GM12878 (cell line): ENCODE measurements at regions not wholly inside any gene's neighbourhood (a gene's known extent, or its start where the extent isn't known, plus 50 kb on each side); places are given as distances from the start of the nearest gene placed in this dataset.

Source experiments
- ATAC-seq: fragments of 200-7000 bp; cut with Tn5 transposase; 3 replicates; pipeline ENCODE4 v1.9.1; 2020; ENCODE audit warnings: mild to moderate bottlenecking, moderate library complexity
- BruUV-seq: library from RNA; stranded (reverse); fragments of 400-500 nt; replicated peaks from 2 replicates; lab custom pipeline; 2021; lab: Mats Ljungman, UMichigan
- CTCF ChIA-PET: fragments of 300-600 bp; sonication (Branson Sonifier 250); formaldehyde crosslinking; extraction: SDS; loops from one replicate; lab custom pipeline; 2021; ENCODE audit warnings: inconsistent platforms; lab: Yijun Ruan, JAX
- POLR2A ChIA-PET: fragments of 350-600 bp; formaldehyde crosslinking; extraction: SDS; loops from one replicate; lab custom pipeline; 2021; ENCODE audit warnings: inconsistent platforms; lab: Charles Lee
- RAD21 ChIA-PET: fragments of 300-600 bp; sonication (Branson Sonifier 250); formaldehyde crosslinking; loops from one replicate; lab custom pipeline; 2023; ENCODE audit warnings: antibody characterized with exemption; ENCODE audit not compliant: unreplicated experiment; lab: Charles Lee
- SMC1A ChIA-PET: fragments of 300-600 bp; sonication (Branson Sonifier 250); formaldehyde crosslinking; loops from one replicate; lab custom pipeline; 2023; ENCODE audit not compliant: unreplicated experiment, uncharacterized antibody; lab: Charles Lee
- DNase-seq: peaks from one replicate; pipeline ENCODE4 v3.0.0-alpha.2; 2011; ENCODE audit warnings: low read depth, low spot score
- FAIRE-seq: peaks from 3 replicates; lab custom pipeline; 2011; peaks lifted over from hg19 to GRCh38; lab: Jason Lieb, UNC
- H2AFZ ChIP-seq: 2 replicates; pipeline ENCODE4 v1.6.0; 2011; ENCODE audit warnings: low read depth, low read length, control low read depth; ENCODE audit not compliant: control insufficient read depth
- H3K27ac ChIP-seq: 2 replicates; pipeline ENCODE4 v1.5.1; 2011; ENCODE audit warnings: control low read depth; ENCODE audit not compliant: control insufficient read depth, insufficient read depth
- H3K27me3 ChIP-seq, 2 experiments: replicated peaks in 1 of 2; 2 replicates each; pipeline versions ENCODE4 v1.6.0 to v1.6.1; 2011; ENCODE audit warnings: low read length in 1 of 2; ENCODE audit not compliant: control insufficient read depth in 2 of 2, insufficient read depth in 2 of 2
- H3K36me3 ChIP-seq, 2 experiments: 2 replicates each; pipeline ENCODE4 v1.5.1; 2011; ENCODE audit warnings: low read length in 1 of 2; ENCODE audit not compliant: control insufficient read depth in 2 of 2, insufficient read depth in 2 of 2
- H3K4me1 ChIP-seq: 2 replicates; pipeline ENCODE4 v1.6.1; 2011; ENCODE audit warnings: mild to moderate bottlenecking, low read length, moderate library complexity, mixed read lengths; ENCODE audit not compliant: control insufficient read depth, insufficient read depth
- H3K4me2 ChIP-seq: 2 replicates; pipeline ENCODE4 v1.6.0; 2011; ENCODE audit warnings: control low read depth; ENCODE audit not compliant: control insufficient read depth, insufficient read depth
- H3K4me3 ChIP-seq: fragments of 200-600 bp; sonication (generic); 2 replicates; pipeline ENCODE4 v1.5.1; 2016
- H3K79me2 ChIP-seq: 2 replicates; pipeline ENCODE4 v1.6.0; 2011; ENCODE audit warnings: low read length; ENCODE audit not compliant: control insufficient read depth, insufficient read depth
- H3K9ac ChIP-seq: 2 replicates; pipeline ENCODE4 v1.8.0; 2011; ENCODE audit warnings: low read length, control low read depth, mixed read lengths; ENCODE audit not compliant: control insufficient read depth, insufficient read depth
- H3K9me3 ChIP-seq: replicated peaks from 3 replicates; pipeline ENCODE4 v1.5.1; 2011; ENCODE audit warnings: mild to moderate bottlenecking, low read length; ENCODE audit not compliant: control insufficient read depth, insufficient read depth
- H4K20me1 ChIP-seq: 2 replicates; pipeline ENCODE4 v1.6.0; 2011; ENCODE audit not compliant: control insufficient read depth, insufficient read depth
- ATF7 ChIP-seq: fragments of 450-650 bp; IDR thresholded peaks from 2 replicates; pipeline ENCODE4 v1.6.1; 2016; ENCODE audit warnings: low read depth, mild to moderate bottlenecking
- CREB1 ChIP-seq: IDR thresholded peaks from 2 replicates; pipeline ENCODE4 v1.6.1; 2012; ENCODE audit warnings: low read depth, mild to moderate bottlenecking, inconsistent platforms
- KDM1A ChIP-seq: fragments of 200-600 bp; sonication (generic); IDR thresholded peaks from 2 replicates; pipeline ENCODE4 v1.6.1; 2016; ENCODE audit warnings: borderline replicate concordance
- NFYA ChIP-seq: IDR thresholded peaks from 2 replicates; pipeline ENCODE4 v1.6.1; 2011; ENCODE audit warnings: low read depth, mild to moderate bottlenecking, low read length, improper control_type of control experiment, borderline replicate concordance
- POLR2AphosphoS2 ChIP-seq: IDR thresholded peaks from 2 replicates; pipeline ENCODE4 v1.6.1; 2011; ENCODE audit warnings: low read depth, mild to moderate bottlenecking, low read length, improper control_type of control experiment, moderate library complexity
- RELA ChIP-seq: fragments of 450-650 bp; IDR thresholded peaks from 2 replicates; pipeline ENCODE4 v1.8.0; 2014; ENCODE audit warnings: borderline replicate concordance; ENCODE audit not compliant: partially characterized antibody
- SMAD5 ChIP-seq: IDR thresholded peaks from 2 replicates; pipeline ENCODE4 v1.6.1; 2016; ENCODE audit warnings: antibody characterized with exemption, low read depth
- STAT1 ChIP-seq: fragments of 450-650 bp; conservative IDR thresholded peaks from 2 replicates; pipeline ENCODE4 v1.6.1; 2014; ENCODE audit warnings: antibody characterized with exemption, mild to moderate bottlenecking
- ZNF217 ChIP-seq: fragments of 450-650 bp; IDR thresholded peaks from 2 replicates; pipeline ENCODE4 v1.6.1; 2017; ENCODE audit warnings: antibody characterized with exemption, mild to moderate bottlenecking
- WGBS: methylation state at CpG from one replicate; pipeline ENCODE4 v1.1.6; 2016; ENCODE audit warnings: low lambda C conversion rate; ENCODE audit not compliant: insufficient replicate concordance, insufficient coverage; ENCODE audit errors: missing lambda C conversion rate; 5-methylcytosine and 5-hydroxymethylcytosine counted together
- in situ Hi-C: fragments of 300-500 bp; cut with MboI; formaldehyde crosslinking; loops from 9 replicates; pipeline ENCODE4 v1.14.3; 2018; ENCODE audit warnings: mixed read lengths
- intact Hi-C: fragments of 100-400 bp; cut with micrococcal nuclease; formaldehyde crosslinking; loops from one replicate; pipeline ENCODE4 v1.14.2; 2022; ENCODE audit not compliant: unreplicated experiment
- TF ChIP-seq, protein P1 (sequence below): IDR thresholded peaks from 2 replicates; pipeline ENCODE4 v1.6.1; 2011; ENCODE audit warnings: borderline replicate concordance, low read depth, mild to moderate bottlenecking, moderate library complexity, mixed read lengths, low read length; ENCODE audit not compliant: insufficient read depth; ENCODE audit errors: extremely low read length
- TF ChIP-seq, protein P2 (sequence below): fragments of 150-350 bp; IDR thresholded peaks from 2 replicates; pipeline ENCODE4 v1.6.1; 2016; ENCODE audit warnings: low read depth, low read length
- TF ChIP-seq, protein P3 (sequence below): fragments of 450-650 bp; IDR thresholded peaks from 2 replicates; pipeline ENCODE4 v1.6.1; 2017; ENCODE audit warnings: borderline replicate concordance

DNA sequence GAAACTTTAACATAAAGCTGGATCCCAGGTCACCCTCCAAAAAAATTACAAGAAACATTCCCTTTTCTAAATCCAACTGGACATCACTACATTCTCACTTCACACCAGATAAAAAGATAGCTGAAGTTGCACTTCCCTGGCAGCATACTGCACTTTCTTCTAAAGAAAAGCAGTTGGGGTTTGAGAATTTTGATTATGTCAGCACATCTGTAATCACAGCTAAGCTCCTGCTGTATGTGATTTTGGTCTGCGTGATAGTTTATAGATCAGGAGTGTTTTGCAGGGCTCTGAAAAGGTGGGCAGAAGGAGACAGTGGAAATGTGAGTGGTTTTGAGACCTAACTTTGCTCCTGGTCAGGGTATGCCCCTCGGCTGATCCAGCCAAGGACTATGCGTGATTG, 199.1 kb upstream of the AKR1E2 start:
- Histone ChIP-seq H3K4me3 (no peak overlapping the region), H2AFZ (no peak overlapping the region), H3K36me3 (no peaks in the 10 kb centered on the region), H3K4me2 (no peak overlapping the region), H4K20me1 (no peaks in the 10 kb centered on the region), H3K9ac (no peak overlapping the region), H3K9me3 (peaks cover 3% of the 10 kb centered on the region; the same call in 2 of the 3 replicates), H3K27ac (no peak overlapping the region), H3K27me3 (no peaks in the 10 kb centered on the region), H3K4me1 (no peaks in the 10 kb centered on the region), H3K79me2 (no peaks in the 10 kb centered on the region)
- POLR2A ChIA-PET = no interaction called here
- intact Hi-C loops (no loop called here), in situ Hi-C loops (no loop called here)
- CTCF ChIA-PET = interaction anchor here (1.2 kb wide), 1 partner anchor 9 kb away, joined by 3 read pairs; no protein-coding TSS in a partner anchor
- SMC1A ChIA-PET = no interaction called here
- DNase-seq (no peak), ATAC-seq (no peak), FAIRE-seq (no peak)
- no TSS peak for BruUV-seq
- 51% methylated on average over 3 of the region's 3 CpGs for WGBS
- RAD21 ChIA-PET = no interaction called here
- TF ChIP-seq CREB1 (no peak), ZNF217 (no peak), KDM1A (no peak), SMAD5 (no peak), STAT1 (no peak)

DNA sequence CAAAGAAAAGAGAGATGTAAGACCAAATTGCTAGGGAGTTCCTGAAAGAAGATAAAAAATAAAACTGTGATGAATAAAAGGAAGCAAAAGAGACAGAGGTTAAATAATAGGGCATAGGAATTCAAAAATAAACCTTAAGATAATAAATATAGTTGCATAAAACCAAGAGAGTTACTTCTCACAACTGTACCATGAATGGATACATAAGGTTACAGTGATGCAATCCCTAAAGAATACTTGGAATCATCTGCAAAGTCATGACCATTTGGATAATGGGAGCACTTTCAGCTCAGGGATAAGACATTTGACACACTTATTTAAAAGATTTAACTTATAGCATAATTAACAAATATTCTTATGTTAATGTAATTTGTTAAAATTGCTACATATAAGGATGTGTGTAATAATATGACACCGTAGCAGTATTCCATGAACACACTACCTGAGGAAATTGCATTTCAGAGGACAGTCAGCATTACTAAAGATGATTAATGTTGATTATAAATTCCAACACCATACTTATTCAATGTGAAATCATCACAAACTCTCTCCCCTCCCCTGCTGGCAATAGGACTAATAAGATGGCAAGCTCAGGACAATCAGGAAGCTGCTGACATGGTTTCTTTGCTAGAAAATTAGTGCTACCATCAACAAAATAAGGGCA, 202.1 kb upstream of the AKR1E2 start:
- WGBS = 25% methylated on average over 1 of the region's 1 CpG
- intact Hi-C loops = no loop called here
- no peaks in the 10 kb centered on the region for H4K20me1 ChIP-seq
- no peak overlapping the region for H2AFZ ChIP-seq
- FAIRE-seq (no peak), ATAC-seq (no peak), DNase-seq (no peak)
- H3K9ac ChIP-seq = no peak overlapping the region
- CTCF ChIA-PET = no interaction called here
- no peaks in the 10 kb centered on the region for H3K27me3 ChIP-seq
- POLR2A ChIA-PET = no interaction called here
- in situ Hi-C loops = no loop called here
- SMC1A ChIA-PET = no interaction called here
- no peaks in the 10 kb centered on the region for H3K79me2 ChIP-seq
- BruUV-seq = no TSS peak
- H3K4me1 ChIP-seq = no peaks in the 10 kb centered on the region
- no peaks in the 10 kb centered on the region for H3K36me3 ChIP-seq
- no peak overlapping the region for H3K4me2 ChIP-seq
- H3K4me3 ChIP-seq = no peak overlapping the region
- peaks cover 3% of the 10 kb centered on the region; the same call in 2 of the 3 replicates for H3K9me3 ChIP-seq
- RAD21 ChIA-PET = no interaction called here
- no peak overlapping the region for H3K27ac ChIP-seq
- TF ChIP-seq POLR2AphosphoS2 (no peak), STAT1 (no peak), NFYA (no peak), ATF7 (no peak), RELA (no peak)
- TF ChIP-seq, protein P1, sequence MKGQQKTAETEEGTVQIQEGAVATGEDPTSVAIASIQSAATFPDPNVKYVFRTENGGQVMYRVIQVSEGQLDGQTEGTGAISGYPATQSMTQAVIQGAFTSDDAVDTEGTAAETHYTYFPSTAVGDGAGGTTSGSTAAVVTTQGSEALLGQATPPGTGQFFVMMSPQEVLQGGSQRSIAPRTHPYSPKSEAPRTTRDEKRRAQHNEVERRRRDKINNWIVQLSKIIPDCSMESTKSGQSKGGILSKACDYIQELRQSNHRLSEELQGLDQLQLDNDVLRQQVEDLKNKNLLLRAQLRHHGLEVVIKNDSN = no peak
- TF ChIP-seq, protein P2, sequence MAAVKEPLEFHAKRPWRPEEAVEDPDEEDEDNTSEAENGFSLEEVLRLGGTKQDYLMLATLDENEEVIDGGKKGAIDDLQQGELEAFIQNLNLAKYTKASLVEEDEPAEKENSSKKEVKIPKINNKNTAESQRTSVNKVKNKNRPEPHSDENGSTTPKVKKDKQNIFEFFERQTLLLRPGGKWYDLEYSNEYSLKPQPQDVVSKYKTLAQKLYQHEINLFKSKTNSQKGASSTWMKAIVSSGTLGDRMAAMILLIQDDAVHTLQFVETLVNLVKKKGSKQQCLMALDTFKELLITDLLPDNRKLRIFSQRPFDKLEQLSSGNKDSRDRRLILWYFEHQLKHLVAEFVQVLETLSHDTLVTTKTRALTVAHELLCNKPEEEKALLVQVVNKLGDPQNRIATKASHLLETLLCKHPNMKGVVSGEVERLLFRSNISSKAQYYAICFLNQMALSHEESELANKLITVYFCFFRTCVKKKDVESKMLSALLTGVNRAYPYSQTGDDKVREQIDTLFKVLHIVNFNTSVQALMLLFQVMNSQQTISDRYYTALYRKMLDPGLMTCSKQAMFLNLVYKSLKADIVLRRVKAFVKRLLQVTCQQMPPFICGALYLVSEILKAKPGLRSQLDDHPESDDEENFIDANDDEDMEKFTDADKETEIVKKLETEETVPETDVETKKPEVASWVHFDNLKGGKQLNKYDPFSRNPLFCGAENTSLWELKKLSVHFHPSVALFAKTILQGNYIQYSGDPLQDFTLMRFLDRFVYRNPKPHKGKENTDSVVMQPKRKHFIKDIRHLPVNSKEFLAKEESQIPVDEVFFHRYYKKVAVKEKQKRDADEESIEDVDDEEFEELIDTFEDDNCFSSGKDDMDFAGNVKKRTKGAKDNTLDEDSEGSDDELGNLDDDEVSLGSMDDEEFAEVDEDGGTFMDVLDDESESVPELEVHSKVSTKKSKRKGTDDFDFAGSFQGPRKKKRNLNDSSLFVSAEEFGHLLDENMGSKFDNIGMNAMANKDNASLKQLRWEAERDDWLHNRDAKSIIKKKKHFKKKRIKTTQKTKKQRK = no peak
- TF ChIP-seq, protein P3, sequence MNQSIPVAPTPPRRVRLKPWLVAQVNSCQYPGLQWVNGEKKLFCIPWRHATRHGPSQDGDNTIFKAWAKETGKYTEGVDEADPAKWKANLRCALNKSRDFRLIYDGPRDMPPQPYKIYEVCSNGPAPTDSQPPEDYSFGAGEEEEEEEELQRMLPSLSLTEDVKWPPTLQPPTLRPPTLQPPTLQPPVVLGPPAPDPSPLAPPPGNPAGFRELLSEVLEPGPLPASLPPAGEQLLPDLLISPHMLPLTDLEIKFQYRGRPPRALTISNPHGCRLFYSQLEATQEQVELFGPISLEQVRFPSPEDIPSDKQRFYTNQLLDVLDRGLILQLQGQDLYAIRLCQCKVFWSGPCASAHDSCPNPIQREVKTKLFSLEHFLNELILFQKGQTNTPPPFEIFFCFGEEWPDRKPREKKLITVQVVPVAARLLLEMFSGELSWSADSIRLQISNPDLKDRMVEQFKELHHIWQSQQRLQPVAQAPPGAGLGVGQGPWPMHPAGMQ = no peak
